ENCODE measurements at regions not wholly inside any gene's neighbourhood (a gene's known extent, or its start where the extent isn't known, plus 50 kb on each side); places are given as distances from the start of the nearest gene placed in this dataset.

- Histone ChIP-seq H3K4me1 (ENCODE audit: low read depth) (no peaks in the 10 kb centered on the region), H3K36me3 (no peaks in the 10 kb centered on the region), H3K27me3 (no peaks in the 10 kb centered on the region), H3K27ac (no peak overlapping the region), H3K9me3 (ENCODE audit: low read depth) (no peaks in the 10 kb centered on the region), H3K4me3 (no peak overlapping the region)
- TF ChIP-seq CTCF (IDR thresholded peaks at IDR 0.05; ENCODE audit: low read depth, low read length): no peak
- DNase-seq (ENCODE audit: low read depth in 1 of 2, low spot score in 1 of 2): no peak
Observed at GRCh38 chr2:57782587-57782986, 264.0 kb upstream of the VRK2 start.

- Histone ChIP-seq H3K4me3 (no peak overlapping the region), H3K9me3 (ENCODE audit: low read depth) (no peaks in the 10 kb centered on the region), H3K27ac (no peak overlapping the region), H3K27me3 (no peaks in the 10 kb centered on the region), H3K36me3 (no peaks in the 10 kb centered on the region), H3K4me1 (ENCODE audit: low read depth) (no peaks in the 10 kb centered on the region)
- no peak for DNase-seq (ENCODE audit: low read depth in 1 of 2, low spot score in 1 of 2)
- TF ChIP-seq CTCF (IDR thresholded peaks at IDR 0.05; ENCODE audit: low read depth, low read length): no peak
Observed at GRCh38 chr2:57793310-57793709, 253.3 kb upstream of the VRK2 start.

DNA sequence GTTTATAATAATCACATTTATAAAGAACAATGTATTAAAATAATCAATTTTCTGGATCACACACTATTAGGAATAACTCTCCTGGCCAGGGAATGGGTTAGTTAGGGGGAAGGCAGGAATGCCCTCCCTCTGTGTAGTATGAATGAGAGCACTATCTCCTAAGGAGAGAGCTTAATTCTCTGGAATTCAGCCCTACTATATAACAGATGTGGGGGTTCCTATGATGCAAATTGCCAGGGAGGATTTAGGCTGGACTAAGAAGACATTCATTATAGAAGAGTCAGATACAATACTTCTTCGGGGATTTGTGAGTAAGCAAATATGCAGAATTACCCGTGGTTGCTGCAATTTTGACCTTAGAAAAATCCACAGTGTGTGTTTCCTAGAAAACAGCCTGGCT lies 250.1 kb upstream of the VRK2 start:
- H3K36me3 ChIP-seq: no peaks in the 10 kb centered on the region

DNA sequence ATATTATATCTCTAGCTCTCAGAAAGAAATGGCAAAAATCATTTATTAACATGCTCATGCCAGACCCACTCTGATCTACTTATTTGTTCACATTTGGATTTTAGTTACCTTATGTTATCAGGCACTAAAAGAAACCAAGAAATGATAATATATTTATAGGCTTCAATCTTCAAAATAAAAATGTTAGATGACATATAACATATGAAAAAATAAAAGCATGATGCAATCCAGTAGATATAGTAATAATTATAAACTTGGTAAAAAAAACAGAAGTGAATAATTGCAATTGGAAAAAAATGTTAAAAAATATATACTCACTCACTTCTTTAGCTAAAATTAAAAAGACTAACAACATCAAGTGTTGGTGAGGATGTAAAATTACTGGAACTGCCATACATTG lies 248.3 kb upstream of the VRK2 start:
- Histone ChIP-seq H3K27ac (no peak overlapping the region), H3K4me3 (no peak overlapping the region), H3K36me3 (no peaks in the 10 kb centered on the region), H3K4me1 (ENCODE audit: low read depth) (no peaks in the 10 kb centered on the region), H3K27me3 (no peaks in the 10 kb centered on the region), H3K9me3 (ENCODE audit: low read depth) (no peaks in the 10 kb centered on the region)
- no peak for DNase-seq (ENCODE audit: low read depth in 1 of 2, low spot score in 1 of 2)
- no peak for TF ChIP-seq CTCF (IDR thresholded peaks at IDR 0.05; ENCODE audit: low read depth, low read length)

More for the DNA sequence above, 250.1 kb upstream of the VRK2 start:
- H3K4me1 ChIP-seq (ENCODE audit: low read depth): no peaks in the 10 kb centered on the region
- no peak overlapping the region for H3K27ac ChIP-seq
- H3K27me3 ChIP-seq: no peaks in the 10 kb centered on the region
- no peak overlapping the region for H3K4me3 ChIP-seq
- H3K9me3 ChIP-seq (ENCODE audit: low read depth): no peaks in the 10 kb centered on the region
- TF ChIP-seq CTCF (IDR thresholded peaks at IDR 0.05; ENCODE audit: low read depth, low read length): no peak
- DNase-seq (ENCODE audit: low read depth in 1 of 2, low spot score in 1 of 2): no peak

- Histone ChIP-seq H3K27me3 (no peaks in the 10 kb centered on the region), H3K4me3 (no peak overlapping the region), H3K27ac (no peak overlapping the region), H3K4me1 (ENCODE audit: low read depth) (no peaks in the 10 kb centered on the region), H3K9me3 (ENCODE audit: low read depth) (no peaks in the 10 kb centered on the region), H3K36me3 (no peaks in the 10 kb centered on the region)
- no peak for DNase-seq (ENCODE audit: low read depth in 1 of 2, low spot score in 1 of 2)
- TF ChIP-seq CTCF (IDR thresholded peaks at IDR 0.05; ENCODE audit: low read depth, low read length): no peak
Observed at GRCh38 chr2:57802243-57802642, 244.4 kb upstream of the VRK2 start.

- no peak for DNase-seq (ENCODE audit: low read depth in 1 of 2, low spot score in 1 of 2)
- TF ChIP-seq CTCF (IDR thresholded peaks at IDR 0.05; ENCODE audit: low read depth, low read length): no peak
- Histone ChIP-seq H3K27ac (no peak overlapping the region), H3K9me3 (ENCODE audit: low read depth) (no peaks in the 10 kb centered on the region), H3K4me3 (no peak overlapping the region), H3K36me3 (no peaks in the 10 kb centered on the region), H3K4me1 (ENCODE audit: low read depth) (no peaks in the 10 kb centered on the region), H3K27me3 (no peaks in the 10 kb centered on the region)
Observed at GRCh38 chr2:57804971-57805370, 241.6 kb upstream of the VRK2 start.

Data from cardiac muscle cell (in vitro differentiated cells and primary cell).